ENCODE measurements at regions not wholly inside any gene's neighbourhood (a gene's known extent, or its start where the extent isn't known, plus 50 kb on each side); places are given as distances from the start of the nearest gene placed in this dataset.
"Not testable (repeated sequence)": the region's sequence is repeated elsewhere in the genome, so short reads cannot be mapped to it uniquely, and the experiment has no call there.

DNA sequence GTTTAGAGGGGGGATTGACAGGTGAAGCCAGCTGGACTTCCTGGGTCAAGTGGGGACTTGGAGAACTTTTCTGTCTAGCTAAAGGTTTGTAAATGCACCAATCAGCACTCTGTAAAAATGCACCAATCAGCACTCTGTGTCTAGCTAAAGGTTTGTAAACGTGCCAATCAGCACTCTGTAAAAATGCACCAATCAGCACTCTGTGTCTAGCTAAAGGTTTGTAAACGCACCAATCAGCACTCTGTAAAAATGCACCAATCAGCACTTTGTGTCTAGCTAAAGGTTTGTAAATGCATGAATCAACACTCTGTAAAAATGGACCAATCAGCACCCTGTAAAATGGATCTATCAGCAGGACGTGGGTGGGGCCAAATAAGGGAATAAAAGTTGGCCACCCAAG is 120.1 kb upstream of the AGTR1 start:
- DNase-seq (ENCODE audit: low spot score) = not testable (repeated sequence)

DNA sequence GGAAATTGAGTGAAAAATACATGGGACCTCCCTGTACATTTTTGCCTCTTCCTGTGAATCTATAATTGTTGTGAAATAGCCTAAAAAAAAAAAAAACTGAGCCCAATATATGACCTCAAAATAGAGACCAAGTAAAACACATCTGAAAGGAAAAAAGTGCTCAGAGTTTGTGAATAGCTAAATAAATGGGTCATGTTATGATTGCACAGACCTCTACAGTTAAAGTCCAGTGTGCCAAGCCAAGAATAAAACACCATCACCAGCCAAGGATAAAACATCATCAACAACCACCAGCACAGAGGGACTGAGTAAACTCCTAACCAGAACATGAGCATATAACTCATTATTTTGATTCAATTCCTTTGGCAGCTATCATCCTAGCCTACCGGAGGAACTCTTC is 115.6 kb upstream of the AGTR1 start:
- no peak for DNase-seq (ENCODE audit: low spot score)

DNA sequence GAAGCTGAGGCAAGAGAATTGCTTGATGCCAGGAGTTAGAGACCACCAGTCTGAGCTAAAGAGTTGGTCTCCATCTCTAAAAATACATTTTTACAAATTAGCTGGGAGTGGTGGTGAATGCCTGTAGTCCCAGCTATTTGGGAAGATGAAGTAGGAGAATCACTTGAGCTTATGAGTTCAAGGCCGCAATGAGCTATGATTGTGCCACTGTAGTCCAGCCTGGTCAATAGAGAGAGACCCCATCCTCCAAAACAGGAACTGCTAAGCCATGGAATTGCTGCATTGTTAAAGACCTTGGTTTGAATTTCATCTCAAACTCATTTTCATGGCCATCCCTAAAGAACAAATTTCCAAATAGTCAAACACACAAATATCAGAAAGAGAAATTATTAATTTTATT is 113.9 kb upstream of the AGTR1 start:
- no peak for DNase-seq (ENCODE audit: low spot score)

DNA sequence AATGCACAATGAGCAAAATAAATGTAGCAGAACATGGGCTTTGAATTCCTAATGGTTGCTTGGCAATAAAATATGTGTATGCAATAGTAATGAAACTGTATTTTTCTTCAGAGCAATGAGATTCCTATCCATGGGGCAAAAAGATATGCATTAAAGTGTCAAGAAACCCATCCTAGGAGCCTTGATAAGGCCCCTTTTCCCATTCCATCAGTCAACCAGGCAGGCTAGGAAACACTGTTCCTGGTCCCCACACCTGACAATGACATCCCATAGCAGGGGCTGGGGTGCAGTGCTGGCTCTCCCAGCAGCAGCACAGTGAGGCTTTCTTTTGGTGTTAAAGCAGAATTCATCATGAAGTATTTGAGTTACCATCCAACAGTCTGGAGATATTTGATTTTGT is 113.3 kb upstream of the AGTR1 start:
- no peak for DNase-seq (ENCODE audit: low spot score)

DNA sequence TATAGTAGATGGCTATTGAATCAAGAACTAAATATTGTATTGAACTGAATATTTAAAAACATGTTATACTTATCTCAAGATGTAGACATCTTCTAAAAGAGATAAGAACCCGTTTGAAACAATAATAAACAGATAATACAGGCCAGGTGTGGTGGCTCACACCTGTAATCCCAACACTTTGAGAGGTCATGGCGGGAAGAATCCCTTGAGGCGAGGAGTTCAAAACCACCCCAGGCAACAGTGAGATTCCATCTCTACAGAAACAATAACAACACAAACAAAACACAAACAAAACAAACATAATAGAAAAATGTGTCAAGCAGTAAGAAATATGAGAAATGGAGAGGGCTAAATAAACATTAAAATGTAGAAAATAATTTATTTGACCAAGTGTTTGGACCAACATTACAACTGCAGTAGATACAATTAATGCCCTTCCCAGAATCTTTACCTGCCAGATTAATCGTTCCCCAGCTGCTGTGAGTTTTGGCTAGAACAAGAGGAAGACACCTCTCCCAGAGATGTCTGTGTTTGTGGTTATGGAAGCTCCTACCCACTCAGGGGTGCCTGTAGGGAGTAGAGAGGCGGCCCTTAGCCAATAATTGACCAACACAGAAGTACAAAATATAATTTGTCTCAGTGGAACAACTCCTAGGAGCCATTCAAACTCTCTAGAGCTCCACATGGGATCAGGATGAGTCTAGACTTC is 111.9 kb upstream of the AGTR1 start:
- no peak for DNase-seq (ENCODE audit: low spot score)

DNA sequence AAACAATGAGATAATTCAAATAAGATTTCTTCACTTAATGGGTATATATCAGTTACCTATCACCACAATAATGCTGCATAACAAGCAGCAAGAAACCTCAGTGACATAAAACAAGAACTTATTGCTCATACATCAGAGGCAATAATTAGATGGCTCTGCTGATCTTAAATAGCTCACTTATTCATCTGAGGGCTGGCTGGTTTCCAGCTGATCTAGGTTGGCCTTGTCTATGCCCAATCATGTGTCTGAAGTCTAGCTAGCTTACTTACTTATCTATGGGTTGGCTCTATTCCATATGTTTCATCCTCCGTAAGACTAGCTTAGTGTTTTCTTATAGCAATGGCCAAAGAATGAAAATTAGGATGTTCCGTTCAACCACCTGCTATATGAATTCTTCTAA is 109.4 kb upstream of the AGTR1 start:
- no peak for DNase-seq (ENCODE audit: low spot score)

DNA sequence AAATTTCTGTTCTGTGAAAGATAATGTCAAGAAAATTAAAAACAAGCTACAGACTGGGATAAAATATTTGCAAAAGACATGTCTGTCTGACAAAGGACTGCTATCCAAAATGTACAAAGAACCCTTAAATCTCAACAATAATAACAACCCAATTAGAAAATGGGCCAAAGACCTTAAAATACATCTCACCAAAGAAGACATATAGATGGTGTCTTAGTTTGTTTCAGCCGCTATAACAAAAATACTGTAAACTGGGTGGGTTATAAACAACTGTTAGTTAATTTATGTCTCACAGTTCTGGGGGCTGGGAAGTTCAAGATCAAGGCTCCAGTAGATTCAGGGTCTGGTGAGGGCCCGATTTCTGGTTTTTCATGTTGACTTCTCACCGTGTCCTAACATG is 106.2 kb upstream of the AGTR1 start:
- no peak for DNase-seq (ENCODE audit: low spot score)

DNA sequence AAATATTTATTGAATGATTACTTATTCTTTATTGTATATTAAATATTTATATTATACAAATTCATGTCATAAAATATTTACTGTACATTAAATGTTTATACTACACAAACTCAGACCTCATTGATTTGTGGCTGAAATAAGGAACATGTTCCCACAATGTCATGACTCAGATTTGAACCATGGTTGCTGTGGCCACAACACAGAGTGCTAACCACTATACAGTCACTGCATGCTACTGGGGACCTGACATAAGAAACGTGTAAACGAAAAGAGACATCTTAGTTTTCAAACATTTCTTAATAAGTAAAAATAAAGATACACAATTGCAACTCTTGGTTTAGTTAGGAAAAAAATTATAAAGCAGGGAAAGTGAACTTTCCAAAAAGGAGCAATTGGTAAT is 99.1 kb upstream of the AGTR1 start:
- DNase-seq (ENCODE audit: low spot score) = no peak

DNA sequence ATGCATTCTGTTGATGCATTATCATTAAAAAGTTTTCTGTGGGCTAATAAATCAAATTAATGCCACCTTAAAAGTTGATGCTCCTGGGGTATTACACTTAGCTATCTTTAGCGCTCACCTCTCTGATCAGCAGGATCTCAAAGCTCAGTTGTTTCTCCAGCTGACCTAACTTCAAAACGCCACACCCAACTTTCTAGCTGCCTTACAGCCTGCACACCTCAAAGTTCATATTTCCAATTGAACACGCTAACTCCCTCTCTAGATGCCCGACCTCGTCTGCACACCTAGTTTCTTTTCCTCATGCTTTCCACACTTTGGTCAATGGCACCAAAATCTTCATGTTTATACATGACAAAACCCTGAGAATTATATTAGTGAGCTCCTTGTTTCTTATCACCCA is 98.2 kb upstream of the AGTR1 start:
- DNase-seq (ENCODE audit: low spot score) = no peak

DNA sequence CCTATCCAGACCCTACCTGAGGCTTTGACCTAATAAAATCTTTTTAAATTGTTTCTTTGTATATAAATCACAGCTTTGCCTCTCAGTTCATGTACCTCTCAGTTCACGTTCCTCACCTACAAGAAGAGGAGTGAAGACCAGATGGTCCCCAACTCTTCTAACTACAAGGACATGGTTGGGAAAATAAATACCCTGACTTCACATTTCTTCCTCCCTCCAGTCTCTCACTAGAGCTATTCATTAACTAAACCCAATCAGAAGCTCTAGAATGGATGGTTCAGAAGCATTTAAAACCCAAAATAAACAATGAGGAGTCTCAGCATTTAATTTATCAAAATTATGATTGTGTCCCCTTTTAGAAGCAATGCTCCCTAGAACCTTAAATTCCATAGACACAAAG is 97.3 kb upstream of the AGTR1 start:
- DNase-seq (ENCODE audit: low spot score) = no peak

DNA sequence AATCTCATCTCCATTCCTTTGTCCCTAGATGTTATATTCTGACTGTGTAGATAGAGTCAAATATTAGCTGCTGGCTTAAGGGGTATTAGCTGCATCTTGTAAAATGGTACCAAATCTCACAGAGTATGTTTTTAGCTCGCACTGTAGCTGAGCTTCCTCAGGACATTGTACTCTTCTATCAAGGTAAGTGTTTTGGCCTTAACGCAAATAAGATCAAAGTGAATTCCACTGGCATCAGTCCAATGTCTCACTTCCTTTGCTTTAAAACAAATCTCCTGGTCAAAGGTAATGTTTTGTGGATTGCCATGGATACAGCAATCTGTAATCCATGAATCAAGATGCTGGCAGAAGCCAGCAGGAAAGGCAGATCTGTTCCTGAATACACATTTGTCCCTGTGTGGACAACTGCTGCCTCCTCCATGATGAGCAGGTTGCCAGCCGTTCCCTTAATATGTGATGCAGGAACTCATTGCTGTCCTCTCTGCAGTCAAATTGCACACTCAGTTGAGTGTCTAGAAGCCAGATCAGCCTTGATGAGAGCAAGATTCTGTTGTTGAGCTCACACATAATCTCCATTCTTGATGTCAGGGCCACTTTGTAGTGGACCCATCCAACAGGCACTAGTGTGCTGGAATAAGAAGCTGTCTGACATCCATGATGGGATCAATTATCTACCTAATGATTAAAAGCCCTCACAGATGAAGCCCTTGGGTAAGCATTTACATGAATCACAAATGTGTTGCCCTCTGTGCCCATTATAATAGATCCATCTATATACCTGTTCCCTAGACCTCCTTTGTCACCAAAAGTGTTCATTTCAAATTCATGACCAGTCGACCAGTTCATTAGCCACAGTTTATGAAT is 96.6 kb upstream of the AGTR1 start:
- no peak for DNase-seq (ENCODE audit: low spot score)

DNA sequence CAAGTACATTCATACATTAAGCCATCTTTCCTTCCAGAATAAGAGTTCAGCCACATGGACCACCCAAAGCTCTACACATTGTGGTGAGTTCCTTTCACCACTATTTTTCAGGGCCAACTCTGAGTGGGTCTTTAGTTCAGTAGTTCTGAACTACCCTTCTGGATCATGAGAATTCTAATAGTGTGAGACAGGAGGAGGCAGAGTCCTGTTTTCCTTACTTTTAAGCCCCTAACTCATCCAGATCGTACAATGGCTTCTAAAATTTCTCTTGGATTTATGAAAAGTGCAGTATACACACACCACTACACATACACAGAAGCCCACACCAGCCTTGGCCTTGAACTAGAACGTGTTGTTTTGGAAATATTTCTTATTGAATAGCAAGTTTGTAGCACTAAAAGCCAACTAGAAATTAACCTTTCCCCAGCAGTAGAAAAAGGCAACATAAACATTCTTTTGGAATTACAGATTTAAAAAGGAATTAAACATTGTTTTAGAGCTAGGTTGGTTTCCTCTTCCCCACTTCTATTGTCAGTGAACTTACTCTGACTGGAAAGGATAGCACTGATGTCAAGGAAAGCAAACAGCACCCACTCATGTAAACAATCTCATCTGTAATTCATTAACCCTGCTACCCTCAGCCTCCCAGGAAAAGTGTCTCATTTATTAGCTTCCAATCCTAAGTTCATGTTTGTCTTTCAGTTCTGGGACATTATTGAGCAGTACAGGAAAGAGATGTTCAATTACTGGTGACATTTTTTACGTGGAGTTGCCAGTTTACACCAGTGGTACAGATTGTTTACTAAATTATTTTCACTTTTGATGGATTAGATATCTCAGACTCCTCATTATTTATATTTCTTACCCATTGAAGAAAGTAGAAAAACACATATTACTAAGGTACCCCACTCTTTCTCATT is 95.7 kb upstream of the AGTR1 start:
- no peak for DNase-seq (ENCODE audit: low spot score)

DNA sequence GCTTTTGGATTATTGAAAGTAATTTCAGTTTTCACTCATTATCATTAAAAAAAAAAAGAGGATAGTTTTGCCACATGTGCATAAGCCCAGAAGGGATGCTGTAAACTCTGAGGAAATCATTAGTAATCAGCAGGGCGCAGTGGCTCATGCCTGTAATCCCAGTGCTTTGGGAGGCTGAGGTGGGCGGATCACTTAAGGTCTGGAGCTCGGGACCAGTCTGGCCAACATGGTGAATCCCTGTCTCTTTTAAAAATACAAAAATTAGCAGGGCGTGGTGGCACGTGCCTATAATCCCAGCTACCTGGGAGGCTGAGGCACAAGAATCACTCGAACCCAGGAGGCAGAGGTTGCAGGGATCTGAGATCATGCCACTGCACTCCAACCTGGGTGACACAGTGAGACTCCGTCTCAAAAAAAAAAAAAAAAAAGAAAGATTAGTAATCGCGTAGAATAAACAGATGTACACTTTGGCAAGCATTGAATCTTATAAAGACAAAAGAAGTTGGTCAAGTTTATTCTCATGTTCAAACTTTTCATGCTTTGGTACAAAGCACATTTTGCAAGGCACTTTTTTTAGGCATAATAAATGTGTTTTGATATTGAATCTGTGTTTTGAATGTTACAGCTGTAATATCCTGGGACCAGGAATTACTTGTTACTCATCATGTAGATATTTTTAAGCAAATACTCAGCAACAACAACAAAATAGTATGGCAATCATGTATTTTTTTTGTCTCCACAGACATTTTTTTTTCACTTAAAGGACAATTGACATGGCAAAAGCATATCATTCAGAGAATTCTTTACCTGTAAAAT is 93.2 kb upstream of the AGTR1 start:
- no peak for DNase-seq (ENCODE audit: low spot score)

DNA sequence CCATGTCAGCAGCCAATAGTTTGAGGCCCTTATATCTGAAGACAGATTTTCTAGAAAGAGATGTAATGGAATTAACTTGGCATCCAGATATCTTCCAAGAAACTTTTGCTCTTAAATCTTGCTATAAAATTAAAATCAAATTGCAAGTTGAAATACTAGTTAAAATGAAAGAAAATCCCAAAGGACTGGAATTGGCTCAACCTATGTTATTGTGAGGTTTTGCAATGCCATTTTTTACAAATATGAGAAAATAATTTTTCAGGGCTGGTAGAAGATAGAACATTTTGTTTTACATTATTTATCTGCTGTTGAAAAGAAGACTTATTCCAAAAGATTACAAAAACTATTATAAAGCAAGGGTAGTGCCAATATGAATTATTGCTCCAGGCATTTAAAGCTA is 92.2 kb upstream of the AGTR1 start:
- DNase-seq (ENCODE audit: low spot score) = no peak

DNA sequence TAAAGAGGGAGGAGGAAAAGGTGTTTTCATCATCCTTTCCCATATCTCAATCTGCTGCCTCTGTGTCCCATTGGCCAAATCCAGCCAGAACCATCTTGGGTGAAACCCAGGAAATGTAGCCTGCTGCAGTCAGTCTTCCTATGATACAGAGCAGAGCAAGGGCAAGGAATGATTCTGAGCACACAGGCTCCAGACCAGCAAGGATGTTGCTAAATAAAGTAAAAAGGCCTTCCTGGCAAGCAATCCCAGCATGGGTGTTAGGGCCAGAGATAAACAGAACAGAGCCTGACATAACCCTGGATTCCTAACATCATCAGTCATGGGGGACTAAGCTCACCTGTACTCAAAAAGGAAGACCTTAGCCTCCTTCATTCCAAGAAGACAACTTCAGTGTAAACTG is 90.7 kb upstream of the AGTR1 start:
- DNase-seq (ENCODE audit: low spot score) = peak; percentile 55

DNA sequence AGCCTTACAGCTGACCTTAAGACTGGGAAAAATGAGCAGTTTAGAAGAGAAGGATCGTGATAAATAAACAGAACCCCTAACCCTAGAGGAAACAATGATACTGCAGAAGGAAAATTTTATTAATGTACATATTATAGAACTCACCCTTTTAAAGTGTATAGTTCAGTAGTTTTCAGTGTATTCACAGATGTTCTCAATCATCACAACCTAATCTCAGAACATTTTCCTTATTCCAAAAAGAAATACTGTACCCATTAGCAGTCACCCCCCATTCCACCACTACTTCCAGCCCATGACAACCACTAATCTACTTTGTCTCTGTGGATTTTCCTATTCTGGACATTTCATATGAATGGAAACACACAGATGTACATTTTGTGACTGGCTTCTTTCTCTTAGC is 90.2 kb upstream of the AGTR1 start:
- DNase-seq (ENCODE audit: low spot score) = no peak

DNA sequence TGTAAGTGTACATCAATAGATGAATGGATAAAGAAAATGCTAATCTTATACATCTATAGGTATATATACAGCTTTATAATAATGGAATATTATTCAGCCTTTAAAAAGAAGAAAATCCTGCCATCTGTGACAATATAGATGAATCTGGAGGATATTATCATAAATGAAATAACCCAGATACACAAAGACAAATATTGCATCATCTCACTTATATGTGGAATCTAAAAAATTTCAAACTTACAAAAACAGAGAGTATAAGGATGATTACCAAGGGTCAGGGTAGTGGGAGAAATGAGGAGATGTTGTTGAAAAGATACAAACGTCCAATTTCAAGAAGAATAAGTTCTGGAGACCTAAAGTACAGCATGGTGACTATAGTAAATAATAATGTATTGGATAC is 85.4 kb upstream of the AGTR1 start:
- DNase-seq (ENCODE audit: low spot score) = no peak

DNA sequence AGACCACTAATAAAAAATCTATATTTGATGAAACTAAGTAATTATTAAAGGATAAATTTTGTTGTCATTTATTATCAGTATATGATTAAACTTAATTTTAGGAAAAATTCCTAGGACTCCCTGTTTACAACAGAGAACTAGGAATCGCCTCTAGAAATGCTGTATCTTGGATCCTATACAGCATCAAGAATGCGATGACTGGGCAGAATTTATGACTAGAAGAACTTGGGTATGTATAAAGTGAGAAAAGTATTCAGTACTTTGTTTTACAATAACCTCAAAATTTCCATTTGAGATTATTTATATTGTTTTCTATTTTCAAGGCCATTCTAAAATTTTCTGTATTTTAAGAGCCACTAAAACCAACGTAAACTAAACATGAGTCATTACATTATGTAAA is 82.3 kb upstream of the AGTR1 start:
- DNase-seq (ENCODE audit: low spot score) = no peak

DNA sequence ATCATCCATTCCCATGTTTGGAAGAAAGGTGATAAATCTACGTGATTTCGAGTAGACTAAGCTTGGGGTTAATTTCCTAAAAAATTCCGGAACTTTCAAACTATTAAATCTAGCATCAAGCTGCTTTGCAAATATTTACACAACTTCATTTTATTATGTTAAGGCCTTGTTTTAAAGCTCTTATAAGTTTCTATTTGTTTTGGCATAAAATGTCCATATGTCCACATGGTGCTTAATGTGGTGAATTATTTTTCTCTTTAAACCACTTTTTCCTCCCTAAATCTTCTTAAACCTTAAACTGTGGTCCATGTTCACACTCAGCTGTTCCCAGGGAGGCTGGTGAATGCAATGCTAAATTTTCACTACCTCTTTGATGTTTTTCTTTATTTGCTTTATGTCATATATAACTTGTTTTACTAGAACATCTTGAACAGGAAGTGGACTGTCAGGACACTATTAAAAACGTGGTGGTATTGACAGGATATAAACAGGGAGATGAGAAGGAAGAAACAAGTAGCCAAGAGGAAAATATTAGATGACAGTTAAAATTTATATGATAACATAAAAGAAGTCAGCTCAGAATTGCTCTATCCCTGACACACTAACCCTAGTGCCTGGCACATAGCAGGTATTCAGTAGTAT is 72.5 kb upstream of the AGTR1 start:
- DNase-seq (ENCODE audit: low spot score) = no peak

DNA sequence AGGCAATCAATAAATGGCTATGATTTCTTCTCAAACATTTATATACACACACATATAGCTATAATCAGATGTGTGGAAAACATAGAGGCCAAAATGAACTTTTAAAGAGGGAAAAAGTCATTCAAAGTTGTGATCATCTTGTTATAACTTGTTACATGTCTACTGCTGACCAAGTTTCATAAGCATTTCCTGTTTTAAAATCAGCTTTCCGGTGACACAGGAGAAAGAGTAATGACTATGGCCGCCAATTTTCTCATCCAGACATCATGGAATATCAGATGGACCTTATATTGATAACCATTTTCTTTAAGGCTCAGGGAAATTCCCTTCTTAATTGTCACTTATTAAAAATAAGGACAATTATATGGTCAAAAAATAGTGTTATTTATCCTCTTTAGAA is 71.7 kb upstream of the AGTR1 start:
- DNase-seq (ENCODE audit: low spot score) = no peak

DNA sequence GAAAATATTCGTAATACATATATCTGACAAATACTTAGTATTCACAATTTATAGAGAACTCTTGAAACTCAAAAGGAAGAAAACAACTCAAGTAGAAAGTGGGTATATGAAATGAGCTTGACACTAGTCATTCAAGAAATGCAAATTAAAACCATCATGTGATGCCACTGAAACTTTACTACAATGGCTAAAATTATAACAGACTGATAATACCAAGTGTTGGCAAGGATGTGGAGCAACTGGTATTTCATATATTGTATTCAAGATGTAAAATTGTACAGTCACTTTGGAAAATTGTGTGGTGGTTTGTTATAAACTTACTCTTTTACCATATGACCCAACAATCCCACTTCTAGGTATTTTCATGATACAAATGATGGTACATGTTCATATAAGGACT is 68.7 kb upstream of the AGTR1 start:
- no peak for DNase-seq (ENCODE audit: low spot score)

Data from umbilical cord (tissue), 1 donor.